GM12878 (cell line): ENCODE measurements at regions not wholly inside any gene's neighbourhood (a gene's known extent, or its start where the extent isn't known, plus 50 kb on each side); places are given as distances from the start of the nearest gene placed in this dataset.

Experiments used
- ATAC-seq: fragments of 200-7000 bp; cut with Tn5 transposase; 3 replicates; pipeline ENCODE4 v1.9.1; 2020; ENCODE audit warnings: mild to moderate bottlenecking, moderate library complexity
- BruUV-seq: library from RNA; stranded (reverse); fragments of 400-500 nt; replicated peaks from 2 replicates; lab custom pipeline; 2021; lab: Mats Ljungman, UMichigan
- CTCF ChIA-PET: fragments of 300-600 bp; sonication (Branson Sonifier 250); formaldehyde crosslinking; extraction: SDS; loops from one replicate; lab custom pipeline; 2021; ENCODE audit warnings: inconsistent platforms; lab: Yijun Ruan, JAX
- POLR2A ChIA-PET: fragments of 350-600 bp; formaldehyde crosslinking; extraction: SDS; loops from one replicate; lab custom pipeline; 2021; ENCODE audit warnings: inconsistent platforms; lab: Charles Lee
- RAD21 ChIA-PET: fragments of 300-600 bp; sonication (Branson Sonifier 250); formaldehyde crosslinking; loops from one replicate; lab custom pipeline; 2023; ENCODE audit warnings: antibody characterized with exemption; ENCODE audit not compliant: unreplicated experiment; lab: Charles Lee
- SMC1A ChIA-PET: fragments of 300-600 bp; sonication (Branson Sonifier 250); formaldehyde crosslinking; loops from one replicate; lab custom pipeline; 2023; ENCODE audit not compliant: unreplicated experiment, uncharacterized antibody; lab: Charles Lee
- DNase-seq: peaks from one replicate; pipeline ENCODE4 v3.0.0-alpha.2; 2011; ENCODE audit warnings: low read depth, low spot score
- FAIRE-seq: peaks from 3 replicates; lab custom pipeline; 2011; peaks lifted over from hg19 to GRCh38; lab: Jason Lieb, UNC
- H2AFZ ChIP-seq: 2 replicates; pipeline ENCODE4 v1.6.0; 2011; ENCODE audit warnings: low read depth, low read length, control low read depth; ENCODE audit not compliant: control insufficient read depth
- H3K27ac ChIP-seq: 2 replicates; pipeline ENCODE4 v1.5.1; 2011; ENCODE audit warnings: control low read depth; ENCODE audit not compliant: control insufficient read depth, insufficient read depth
- H3K27me3 ChIP-seq, 2 experiments: replicated peaks in 1 of 2; 2 replicates each; pipeline versions ENCODE4 v1.6.0 to v1.6.1; 2011; ENCODE audit warnings: low read length in 1 of 2; ENCODE audit not compliant: control insufficient read depth in 2 of 2, insufficient read depth in 2 of 2
- H3K36me3 ChIP-seq, 2 experiments: 2 replicates each; pipeline ENCODE4 v1.5.1; 2011; ENCODE audit warnings: low read length in 1 of 2; ENCODE audit not compliant: control insufficient read depth in 2 of 2, insufficient read depth in 2 of 2
- H3K4me1 ChIP-seq: 2 replicates; pipeline ENCODE4 v1.6.1; 2011; ENCODE audit warnings: mild to moderate bottlenecking, low read length, moderate library complexity, mixed read lengths; ENCODE audit not compliant: control insufficient read depth, insufficient read depth
- H3K4me2 ChIP-seq: 2 replicates; pipeline ENCODE4 v1.6.0; 2011; ENCODE audit warnings: control low read depth; ENCODE audit not compliant: control insufficient read depth, insufficient read depth
- H3K4me3 ChIP-seq: fragments of 200-600 bp; sonication (generic); 2 replicates; pipeline ENCODE4 v1.5.1; 2016
- H3K79me2 ChIP-seq: 2 replicates; pipeline ENCODE4 v1.6.0; 2011; ENCODE audit warnings: low read length; ENCODE audit not compliant: control insufficient read depth, insufficient read depth
- H3K9ac ChIP-seq: 2 replicates; pipeline ENCODE4 v1.8.0; 2011; ENCODE audit warnings: low read length, control low read depth, mixed read lengths; ENCODE audit not compliant: control insufficient read depth, insufficient read depth
- H3K9me3 ChIP-seq: replicated peaks from 3 replicates; pipeline ENCODE4 v1.5.1; 2011; ENCODE audit warnings: mild to moderate bottlenecking, low read length; ENCODE audit not compliant: control insufficient read depth, insufficient read depth
- H4K20me1 ChIP-seq: 2 replicates; pipeline ENCODE4 v1.6.0; 2011; ENCODE audit not compliant: control insufficient read depth, insufficient read depth
- EED ChIP-seq: sonication (generic); IDR thresholded peaks from 2 replicates; pipeline ENCODE4 v1.6.1; 2016; ENCODE audit warnings: antibody characterized with exemption, low read depth
- IKZF1 ChIP-seq: fragments of 450-650 bp; conservative IDR thresholded peaks from 2 replicates; pipeline ENCODE4 v1.6.1; 2017; ENCODE audit warnings: antibody characterized with exemption, mild to moderate bottlenecking
- JUNB ChIP-seq: IDR thresholded peaks from 2 replicates; pipeline ENCODE4 v1.6.1; 2016; ENCODE audit warnings: antibody characterized with exemption, mild to moderate bottlenecking
- ZBED1 ChIP-seq: IDR thresholded peaks from 2 replicates; pipeline ENCODE4 v1.6.1; 2016; ENCODE audit warnings: borderline replicate concordance
- WGBS: methylation state at CpG from one replicate; pipeline ENCODE4 v1.1.6; 2016; ENCODE audit warnings: low lambda C conversion rate; ENCODE audit not compliant: insufficient replicate concordance, insufficient coverage; ENCODE audit errors: missing lambda C conversion rate; 5-methylcytosine and 5-hydroxymethylcytosine counted together
- in situ Hi-C: fragments of 300-500 bp; cut with MboI; formaldehyde crosslinking; loops from 9 replicates; pipeline ENCODE4 v1.14.3; 2018; ENCODE audit warnings: mixed read lengths
- intact Hi-C: fragments of 100-400 bp; cut with micrococcal nuclease; formaldehyde crosslinking; loops from one replicate; pipeline ENCODE4 v1.14.2; 2022; ENCODE audit not compliant: unreplicated experiment
- TF ChIP-seq, protein P1 (sequence below): fragments of 450-650 bp; IDR thresholded peaks from 2 replicates; pipeline ENCODE4 v1.6.1; 2017; ENCODE audit warnings: antibody characterized with exemption, mild to moderate bottlenecking, moderate library complexity

DNA sequence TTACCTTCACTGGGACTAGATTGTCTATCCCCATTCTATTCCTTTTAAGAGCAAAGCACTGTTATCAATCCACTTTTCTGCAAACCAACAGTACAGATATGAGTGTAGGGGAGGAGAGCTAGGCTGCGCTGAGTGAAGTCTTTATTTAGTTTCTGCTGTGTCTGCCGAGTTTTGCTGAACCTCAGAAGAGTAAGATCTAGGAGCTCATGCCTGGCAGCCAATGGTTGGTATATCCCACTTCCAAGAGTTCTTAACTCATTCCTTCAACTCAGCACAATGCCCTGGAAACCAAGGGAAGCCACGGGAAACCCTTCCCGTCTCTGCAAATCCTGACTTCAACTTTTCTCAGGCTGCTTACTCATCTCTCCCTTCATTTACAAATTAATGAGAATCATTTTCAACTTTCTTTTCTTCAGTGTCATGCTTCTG is 58.0 kb upstream of the JAK2 start:
- no peak overlapping the region for H3K27ac ChIP-seq
- intact Hi-C loops (no loop called here), in situ Hi-C loops (no loop called here)
- H3K36me3 ChIP-seq, result no peaks in the 10 kb centered on the region
- no peaks in the 10 kb centered on the region for H3K9me3 ChIP-seq
- SMC1A ChIA-PET, result interaction anchor here (0.6 to 3.2 kb wide), 12 partner anchors 9 to 133 kb away, joined by 3 to 19 read pairs (median 4); no protein-coding TSS in a partner anchor
- no TSS peak for BruUV-seq
- 3% methylated on average over 4 of the region's 4 CpGs for WGBS
- RAD21 ChIA-PET, result interaction anchor here (0.9 to 1.5 kb wide), 8 partner anchors 9 to 164 kb away, joined by 3 to 8 read pairs (median 4); partner anchors contain the start of gene JAK2
- no peak for FAIRE-seq
- no peak overlapping the region for H3K4me3 ChIP-seq
- no peaks in the 10 kb centered on the region for H3K79me2 ChIP-seq
- H4K20me1 ChIP-seq, result no peaks in the 10 kb centered on the region
- TF ChIP-seq, protein P1, sequence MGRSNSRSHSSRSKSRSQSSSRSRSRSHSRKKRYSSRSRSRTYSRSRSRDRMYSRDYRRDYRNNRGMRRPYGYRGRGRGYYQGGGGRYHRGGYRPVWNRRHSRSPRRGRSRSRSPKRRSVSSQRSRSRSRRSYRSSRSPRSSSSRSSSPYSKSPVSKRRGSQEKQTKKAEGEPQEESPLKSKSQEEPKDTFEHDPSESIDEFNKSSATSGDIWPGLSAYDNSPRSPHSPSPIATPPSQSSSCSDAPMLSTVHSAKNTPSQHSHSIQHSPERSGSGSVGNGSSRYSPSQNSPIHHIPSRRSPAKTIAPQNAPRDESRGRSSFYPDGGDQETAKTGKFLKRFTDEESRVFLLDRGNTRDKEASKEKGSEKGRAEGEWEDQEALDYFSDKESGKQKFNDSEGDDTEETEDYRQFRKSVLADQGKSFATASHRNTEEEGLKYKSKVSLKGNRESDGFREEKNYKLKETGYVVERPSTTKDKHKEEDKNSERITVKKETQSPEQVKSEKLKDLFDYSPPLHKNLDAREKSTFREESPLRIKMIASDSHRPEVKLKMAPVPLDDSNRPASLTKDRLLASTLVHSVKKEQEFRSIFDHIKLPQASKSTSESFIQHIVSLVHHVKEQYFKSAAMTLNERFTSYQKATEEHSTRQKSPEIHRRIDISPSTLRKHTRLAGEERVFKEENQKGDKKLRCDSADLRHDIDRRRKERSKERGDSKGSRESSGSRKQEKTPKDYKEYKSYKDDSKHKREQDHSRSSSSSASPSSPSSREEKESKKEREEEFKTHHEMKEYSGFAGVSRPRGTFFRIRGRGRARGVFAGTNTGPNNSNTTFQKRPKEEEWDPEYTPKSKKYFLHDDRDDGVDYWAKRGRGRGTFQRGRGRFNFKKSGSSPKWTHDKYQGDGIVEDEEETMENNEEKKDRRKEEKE, result no peak
- TF ChIP-seq ZBED1, result 0 out of 2 replicates have a peak, but pooled peaks have one; percentile 39
- peak; percentile 51; the same call in 1 of the 2 replicates for TF ChIP-seq EED
- TF ChIP-seq IKZF1, result 0 out of 2 replicates have a peak, but pooled peaks have one; percentile 14
- TF ChIP-seq JUNB, result peak; percentile 42; the same call in 1 of the 2 replicates
- peak overlapping the region; percentile 72 for H3K4me2 ChIP-seq
- POLR2A ChIA-PET, result interaction anchor here (0.9 to 1.6 kb wide), 3 partner anchors 11 to 59 kb away, joined by 4 to 5 read pairs (median 4); no protein-coding TSS in a partner anchor
- ATAC-seq, result peak; percentile 69
- no peaks in the 10 kb centered on the region for H3K27me3 ChIP-seq
- no peak for DNase-seq
- peak overlapping the region; percentile 87 for H2AFZ ChIP-seq
- peaks cover 7% of the 10 kb centered on the region; the same call in 1 of the 2 replicates for H3K4me1 ChIP-seq
- CTCF ChIA-PET, result interaction anchor here (0.9 to 1.1 kb wide), 4 partner anchors 52 to 673 kb away, joined by 3 read pairs; no protein-coding TSS in a partner anchor
- H3K9ac ChIP-seq, result 0 out of 2 replicates have a peak overlapping the region, but pooled peaks have one; percentile 32
